ENCODE measurements at regions not wholly inside any gene's neighbourhood (a gene's known extent, or its start where the extent isn't known, plus 50 kb on each side); places are given as distances from the start of the nearest gene placed in this dataset.
A peak's percentile ranks its signal among the peaks of the same experiment; 100 is the strongest.

- FAIRE-seq: no peak
- Histone ChIP-seq H3K4me2 (no peak overlapping the region), H3K4me1 (no peaks in the 10 kb centered on the region), H3K9me3 (no peaks in the 10 kb centered on the region), H3K4me3 (no peak overlapping the region), H3K27ac (no peak overlapping the region)
- DNase-seq (ENCODE audit: low read depth in 1 of 2, low spot score in 1 of 2): no peak
- ChIA-PET CTCF (interaction anchor here (0.6 to 9.9 kb wide), 45 partner anchors 10 to 1353 kb away, joined by 3 to 126 read pairs (median 6); partner anchors contain the start of gene CNIH3), POLR2A (no interaction called here)
- TF ChIP-seq HEYL (CRISPR knock-in tag; IDR thresholded peaks at IDR 0.05): no peak
- no peak for TF ChIP-seq NFE2L2 (conservative IDR thresholded peaks at IDR 0.05; ENCODE audit: low read length)
- TF ChIP-seq SMC3 (IDR thresholded peaks at IDR 0.05): no peak
- TF ChIP-seq RFX5 (IDR thresholded peaks at IDR 0.05): no peak
- no peak for TF ChIP-seq RNF2 (IDR thresholded peaks at IDR 0.05; ENCODE audit: borderline replicate concordance, low read depth)
- no peak for TF ChIP-seq ZSCAN20 (CRISPR knock-in tag; IDR thresholded peaks at IDR 0.05)
- 57% methylated on average over 5 of the region's 5 CpGs for WGBS (ENCODE audit: missing lambda C conversion rate)
- ATAC-seq: no peak
Measured at GRCh38 chr1:224512600-224513151, 78.1 kb upstream of the WDR26 start.

DNA sequence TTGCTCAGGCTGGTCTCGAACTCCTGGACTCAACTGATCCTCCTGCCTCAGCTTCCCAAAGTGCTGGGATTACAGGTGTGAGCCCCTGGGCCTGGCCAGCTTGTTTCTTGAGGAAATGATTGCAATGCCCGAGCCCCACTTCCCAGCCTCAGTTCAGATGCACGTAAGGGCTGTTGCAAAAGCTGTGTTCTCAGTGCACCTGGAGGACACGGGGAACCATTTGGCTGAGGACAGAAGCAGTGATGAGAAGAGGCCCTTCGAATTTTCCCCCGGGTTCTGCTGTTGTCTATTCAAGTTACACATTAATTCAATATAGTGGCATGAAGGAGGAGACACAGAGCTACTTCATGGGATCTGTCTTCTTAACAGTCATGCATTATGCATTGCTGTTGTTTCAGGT, 78.8 kb upstream of the WDR26 start:
- WGBS (ENCODE audit: missing lambda C conversion rate): 45% methylated on average over 5 of the region's 6 CpGs
- CTCF ChIA-PET: interaction anchor here (0.6 to 9.9 kb wide), 57 partner anchors 10 to 961 kb away, joined by 3 to 126 read pairs (median 5); partner anchors contain the start of gene CNIH3
- Histone ChIP-seq H3K27ac (no peak overlapping the region), H3K4me3 (no peak overlapping the region), H3K9me3 (no peaks in the 10 kb centered on the region), H3K4me2 (no peak overlapping the region), H3K4me1 (no peaks in the 10 kb centered on the region)
- POLR2A ChIA-PET: no interaction called here
- ATAC-seq: peak in 1 of 2 experiments; percentile 24; a peak in 3 of 6 replicates
- no peak for FAIRE-seq
- no peak for TF ChIP-seq ZSCAN20 (CRISPR knock-in tag; IDR thresholded peaks at IDR 0.05)
- DNase-seq (ENCODE audit: low read depth in 1 of 2, low spot score in 1 of 2): no peak

DNA sequence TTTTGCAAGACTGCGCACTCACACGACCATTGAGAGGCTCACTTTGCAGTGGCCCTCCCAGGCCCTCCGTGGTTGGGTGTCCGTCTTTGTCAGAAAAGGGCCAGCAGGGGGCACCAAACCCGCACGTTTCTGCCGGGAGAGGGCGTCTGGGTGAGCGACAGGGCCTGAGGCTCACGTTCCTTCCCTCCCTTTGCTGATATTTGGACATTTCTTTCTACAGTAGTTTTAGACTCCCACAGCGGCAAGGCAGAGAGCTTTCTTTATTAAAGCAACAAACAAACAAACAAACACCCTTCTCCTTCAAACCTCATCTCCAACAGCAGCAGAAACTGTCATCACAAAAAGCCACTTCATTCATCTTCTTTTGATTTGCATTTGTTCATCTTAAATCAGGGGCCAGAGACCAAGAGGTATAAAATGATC, 79.2 kb upstream of the WDR26 start:
- WGBS (ENCODE audit: missing lambda C conversion rate): 7% methylated on average over 11 of the region's 11 CpGs
- peak; percentile 76 to 90 for DNase-seq (ENCODE audit: low read depth in 1 of 2, low spot score in 1 of 2)
- ATAC-seq: peak; percentile 99 to 100
- H3K27ac ChIP-seq: no peak overlapping the region
- H3K4me3 ChIP-seq: no peak overlapping the region
- H3K4me1 ChIP-seq: no peaks in the 10 kb centered on the region
- peak; percentile 39 for FAIRE-seq
- no peak for TF ChIP-seq ZFP36 (IDR thresholded peaks at IDR 0.05; ENCODE audit: borderline replicate concordance, partially characterized antibody)
- no peak for TF ChIP-seq RCOR1 (IDR thresholded peaks at IDR 0.05; ENCODE audit: low read depth, low read length)
- TF ChIP-seq FOXS1 (CRISPR knock-in tag; IDR thresholded peaks at IDR 0.05): no peak
- 0 out of 2 replicates have a peak, but pooled peaks have one; percentile 31 for TF ChIP-seq TP53 (CRISPR knock-in tag; IDR thresholded peaks at IDR 0.05)
- no peak for TF ChIP-seq RFX5 (IDR thresholded peaks at IDR 0.05)
- no peak for TF ChIP-seq MYC (IDR thresholded peaks at IDR 0.05; ENCODE audit: borderline replicate concordance, low read length)
- TF ChIP-seq RAD21 (conservative IDR thresholded peaks at IDR 0.05 in 1 of 2, IDR thresholded peaks at IDR 0.05 in 1 of 2): peak; percentile 94 to 95
- TF ChIP-seq CBX8 (IDR thresholded peaks at IDR 0.05): no peak
- TF ChIP-seq HES2 (IDR thresholded peaks at IDR 0.05): no peak
- TF ChIP-seq POLR2A (IDR thresholded peaks at IDR 0.05; ENCODE audit: low read length): no peak
- TF ChIP-seq PBX3 (IDR thresholded peaks at IDR 0.05): no peak
- no peak for TF ChIP-seq KDM5A (IDR thresholded peaks at IDR 0.05)
- TF ChIP-seq, protein P1, sequence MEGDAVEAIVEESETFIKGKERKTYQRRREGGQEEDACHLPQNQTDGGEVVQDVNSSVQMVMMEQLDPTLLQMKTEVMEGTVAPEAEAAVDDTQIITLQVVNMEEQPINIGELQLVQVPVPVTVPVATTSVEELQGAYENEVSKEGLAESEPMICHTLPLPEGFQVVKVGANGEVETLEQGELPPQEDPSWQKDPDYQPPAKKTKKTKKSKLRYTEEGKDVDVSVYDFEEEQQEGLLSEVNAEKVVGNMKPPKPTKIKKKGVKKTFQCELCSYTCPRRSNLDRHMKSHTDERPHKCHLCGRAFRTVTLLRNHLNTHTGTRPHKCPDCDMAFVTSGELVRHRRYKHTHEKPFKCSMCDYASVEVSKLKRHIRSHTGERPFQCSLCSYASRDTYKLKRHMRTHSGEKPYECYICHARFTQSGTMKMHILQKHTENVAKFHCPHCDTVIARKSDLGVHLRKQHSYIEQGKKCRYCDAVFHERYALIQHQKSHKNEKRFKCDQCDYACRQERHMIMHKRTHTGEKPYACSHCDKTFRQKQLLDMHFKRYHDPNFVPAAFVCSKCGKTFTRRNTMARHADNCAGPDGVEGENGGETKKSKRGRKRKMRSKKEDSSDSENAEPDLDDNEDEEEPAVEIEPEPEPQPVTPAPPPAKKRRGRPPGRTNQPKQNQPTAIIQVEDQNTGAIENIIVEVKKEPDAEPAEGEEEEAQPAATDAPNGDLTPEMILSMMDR (IDR thresholded peaks at IDR 0.05): peak; percentile 96
- TF ChIP-seq RNF2 (IDR thresholded peaks at IDR 0.05; ENCODE audit: borderline replicate concordance, low read depth): no peak
- no peak for TF ChIP-seq JUN (IDR thresholded peaks at IDR 0.05)
- TF ChIP-seq BHLHE40 (IDR thresholded peaks at IDR 0.05; ENCODE audit: low read depth, low read length): no peak
- no peak for TF ChIP-seq HEYL (CRISPR knock-in tag; IDR thresholded peaks at IDR 0.05)
- no peak for TF ChIP-seq SREBF2 (IDR thresholded peaks at IDR 0.05)
- TF ChIP-seq ZNF302 (CRISPR knock-in tag; IDR thresholded peaks at IDR 0.05): no peak
- no peak for TF ChIP-seq TFCP2L1 (CRISPR knock-in tag; IDR thresholded peaks at IDR 0.05)
- no peak for TF ChIP-seq E2F6 (IDR thresholded peaks at IDR 0.05; ENCODE audit: borderline replicate concordance, low read depth)
- TF ChIP-seq SMC3 (IDR thresholded peaks at IDR 0.05): peak; percentile 93
- no peak for TF ChIP-seq EP300 (IDR thresholded peaks at IDR 0.05)
- TF ChIP-seq MAX (IDR thresholded peaks at IDR 0.05): no peak
- TF ChIP-seq HMGXB4 (CRISPR knock-in tag; IDR thresholded peaks at IDR 0.05; ENCODE audit: borderline replicate concordance): no peak
- no peak for TF ChIP-seq EHF (CRISPR knock-in tag; IDR thresholded peaks at IDR 0.05)
- no peak for TF ChIP-seq MAFK (IDR thresholded peaks at IDR 0.05; ENCODE audit: partially characterized antibody)
- ChIA-PET CTCF (interaction anchor here (0.7 to 9.9 kb wide), 58 partner anchors 10 to 961 kb away, joined by 3 to 126 read pairs (median 5); no protein-coding TSS in a partner anchor), POLR2A (no interaction called here)
- H3K4me2 ChIP-seq: no peak overlapping the region
- no peaks in the 10 kb centered on the region for H3K9me3 ChIP-seq

Measured in A549 (cell line).